Keratinocyte (primary cell): ENCODE measurements at regions not wholly inside any gene's neighbourhood (a gene's known extent, or its start where the extent isn't known, plus 50 kb on each side); places are given as distances from the start of the nearest gene placed in this dataset.

ENCODE experiments used
- DNase-seq: peaks from one replicate; pipeline ENCODE4 v3.0.0-alpha.2; 2011; ENCODE audit warnings: low read depth, missing footprints, low spot score
- FAIRE-seq: peaks from 2 replicates; lab custom pipeline; 2011; peaks lifted over from hg19 to GRCh38; lab: Jason Lieb, UNC
- H2AFZ ChIP-seq: 2 replicates; pipeline ENCODE4 v1.6.0; 2012; ENCODE audit warnings: low read length, control low read depth, inconsistent platforms; ENCODE audit not compliant: control insufficient read depth
- H3K27ac ChIP-seq: 2 replicates; pipeline ENCODE4 v1.5.1; 2011; ENCODE audit warnings: low read length; ENCODE audit not compliant: control insufficient read depth, insufficient read depth
- H3K27me3 ChIP-seq: 3 replicates; pipeline ENCODE4 v1.6.0; 2011; ENCODE audit warnings: low read length; ENCODE audit not compliant: control insufficient read depth, insufficient read depth; ENCODE audit errors: extremely low read depth
- H3K36me3 ChIP-seq, 2 experiments: 2 replicates in 1 of 2; 3 replicates in 1 of 2; pipeline ENCODE4 v1.5.1; 2011; ENCODE audit warnings: low read length in 2 of 2, mild to moderate bottlenecking in 1 of 2; ENCODE audit not compliant: control insufficient read depth in 2 of 2, insufficient read depth in 2 of 2; ENCODE audit errors: extremely low read depth in 1 of 2
- H3K4me1 ChIP-seq: 3 replicates; pipeline ENCODE4 v1.5.1; 2011; ENCODE audit warnings: low read length; ENCODE audit not compliant: control insufficient read depth, insufficient read depth; ENCODE audit errors: extremely low read depth
- H3K4me2 ChIP-seq: 3 replicates; pipeline ENCODE4 v1.6.0; 2011; ENCODE audit warnings: low read depth, low read length; ENCODE audit not compliant: control insufficient read depth, insufficient read depth; ENCODE audit errors: extremely low read depth
- H3K4me3 ChIP-seq, 3 experiments: fragments of 200-600 bp in 1 of 3; sonication (generic) in 1 of 3; 2 replicates in 2 of 3; 3 replicates in 1 of 3; pipeline ENCODE4 v1.5.1; 2011 to 2016; ENCODE audit warnings: low read length in 3 of 3, mild to moderate bottlenecking in 3 of 3, control low read depth in 2 of 3, inconsistent platforms in 1 of 3, low read depth in 1 of 3, mixed read lengths in 1 of 3, mixed run types in 1 of 3, moderate library complexity in 1 of 3; ENCODE audit not compliant: control insufficient read depth in 2 of 3, insufficient read depth in 2 of 3; ENCODE audit errors: extremely low read depth in 1 of 3
- H3K79me2 ChIP-seq: 2 replicates; pipeline ENCODE4 v1.6.0; 2012; ENCODE audit warnings: low read length; ENCODE audit not compliant: control insufficient read depth, insufficient read depth
- H3K9ac ChIP-seq: 3 replicates; pipeline ENCODE4 v1.6.0; 2011; ENCODE audit warnings: low read length; ENCODE audit not compliant: control insufficient read depth, insufficient read depth; ENCODE audit errors: extremely low read depth
- H3K9me1 ChIP-seq: 3 replicates; pipeline ENCODE4 v1.6.0; 2011; ENCODE audit warnings: low read length; ENCODE audit not compliant: control insufficient read depth, insufficient read depth; ENCODE audit errors: extremely low read depth
- H3K9me3 ChIP-seq: 2 replicates; pipeline ENCODE4 v1.5.1; 2012; ENCODE audit warnings: low read depth, low read length; ENCODE audit not compliant: control insufficient read depth
- H4K20me1 ChIP-seq: 3 replicates; pipeline ENCODE4 v1.6.0; 2011; ENCODE audit warnings: low read length; ENCODE audit not compliant: control insufficient read depth, insufficient read depth; ENCODE audit errors: extremely low read depth
- CTCF ChIP-seq, 3 experiments: IDR thresholded peaks in 1 of 3; conservative IDR thresholded peaks in 1 of 3; optimal IDR thresholded peaks in 1 of 3; 2 replicates in 2 of 3; 3 replicates in 1 of 3; pipeline versions ENCODE3 to v1.5.1; 2011; ENCODE audit warnings: low read length in 3 of 3, mild to moderate bottlenecking in 3 of 3, moderate library complexity in 2 of 3, control low read depth in 1 of 3, inconsistent platforms in 1 of 3; ENCODE audit not compliant: insufficient read depth in 2 of 3; ENCODE audit errors: extremely low read depth in 1 of 3
- EZH2 ChIP-seq: IDR thresholded peaks from one replicate; pipeline ENCODE4 v1.6.1; 2012; ENCODE audit warnings: inconsistent platforms, mild to moderate bottlenecking, low read length, moderate library complexity
- dilution Hi-C: fragments of 300-500 bp; cut with MboI; formaldehyde crosslinking; loops from one replicate; pipeline ENCODE4 v1.7.0; 2020; ENCODE audit warnings: low sequenced_read_pairs; ENCODE audit not compliant: extremely low pct_ligation_motif_present

- no peaks in the 10 kb centered on the region for H4K20me1 ChIP-seq
- no peak overlapping the region for H2AFZ ChIP-seq
- TF ChIP-seq CTCF (optimal IDR thresholded peaks at IDR 0.05 in 1 of 3, IDR thresholded peaks at IDR 0.05 in 1 of 3, conservative IDR thresholded peaks at IDR 0.05 in 1 of 3; ENCODE audit: extremely low read depth in 1 of 3, insufficient read depth in 2 of 3, low read length in 3 of 3) (no peak), EZH2 (no peak)
- H3K4me2 ChIP-seq, result no peak overlapping the region
- dilution Hi-C loops, result no loop called here
- H3K9me3 ChIP-seq, result peaks cover 2% of the 10 kb centered on the region
- no peaks in the 10 kb centered on the region for H3K4me1 ChIP-seq
- no peaks in the 10 kb centered on the region for H3K9me1 ChIP-seq
- no peak for DNase-seq
- H3K36me3 ChIP-seq, result no peaks in the 10 kb centered on the region
- no peak overlapping the region for H3K27ac ChIP-seq
- H3K4me3 ChIP-seq, result no peak overlapping the region
- no peaks in the 10 kb centered on the region for H3K27me3 ChIP-seq
- no peak overlapping the region for H3K9ac ChIP-seq
- no peak for FAIRE-seq
- no peaks in the 10 kb centered on the region for H3K79me2 ChIP-seq
These were observed 1842.3 kb downstream of the PCDH9 start for GRCh38 chr13:65387743-65388347.

- dilution Hi-C loops, result no loop called here
- H3K79me2 ChIP-seq, result no peaks in the 10 kb centered on the region
- DNase-seq, result no peak
- H3K9ac ChIP-seq, result no peak overlapping the region
- H4K20me1 ChIP-seq, result no peaks in the 10 kb centered on the region
- no peaks in the 10 kb centered on the region for H3K9me3 ChIP-seq
- no peak overlapping the region for H3K27ac ChIP-seq
- H3K9me1 ChIP-seq, result no peaks in the 10 kb centered on the region
- no peaks in the 10 kb centered on the region for H3K4me1 ChIP-seq
- TF ChIP-seq EZH2, result no peak
- no peak for TF ChIP-seq CTCF (optimal IDR thresholded peaks at IDR 0.05 in 1 of 3, IDR thresholded peaks at IDR 0.05 in 1 of 3, conservative IDR thresholded peaks at IDR 0.05 in 1 of 3; ENCODE audit: extremely low read depth in 1 of 3, insufficient read depth in 2 of 3, low read length in 3 of 3)
- no peak for FAIRE-seq
- no peak overlapping the region for H2AFZ ChIP-seq
- no peak overlapping the region for H3K4me2 ChIP-seq
- H3K4me3 ChIP-seq, result no peak overlapping the region
- no peaks in the 10 kb centered on the region for H3K27me3 ChIP-seq
- H3K36me3 ChIP-seq, result no peaks in the 10 kb centered on the region
These were observed 1851.1 kb downstream of the PCDH9 start for GRCh38 chr13:65378943-65379519.
